ENCODE measurements at regions not wholly inside any gene's neighbourhood (a gene's known extent, or its start where the extent isn't known, plus 50 kb on each side); places are given as distances from the start of the nearest gene placed in this dataset.

- Histone ChIP-seq H3K27me3 (no peaks in the 10 kb centered on the region), H3K4me1 (ENCODE audit: control insufficient read depth in 1 of 2, insufficient read depth in 1 of 2, low read depth in 1 of 2, low read length in 1 of 2) (no peaks in the 10 kb centered on the region), H3K4me3 (ENCODE audit: low read depth in 1 of 2, low read length in 1 of 2) (no peak overlapping the region), H3K27ac (no peak overlapping the region), H3K36me3 (no peaks in the 10 kb centered on the region), H3K9me3 (no peaks in the 10 kb centered on the region)
- TF ChIP-seq, protein P1, sequence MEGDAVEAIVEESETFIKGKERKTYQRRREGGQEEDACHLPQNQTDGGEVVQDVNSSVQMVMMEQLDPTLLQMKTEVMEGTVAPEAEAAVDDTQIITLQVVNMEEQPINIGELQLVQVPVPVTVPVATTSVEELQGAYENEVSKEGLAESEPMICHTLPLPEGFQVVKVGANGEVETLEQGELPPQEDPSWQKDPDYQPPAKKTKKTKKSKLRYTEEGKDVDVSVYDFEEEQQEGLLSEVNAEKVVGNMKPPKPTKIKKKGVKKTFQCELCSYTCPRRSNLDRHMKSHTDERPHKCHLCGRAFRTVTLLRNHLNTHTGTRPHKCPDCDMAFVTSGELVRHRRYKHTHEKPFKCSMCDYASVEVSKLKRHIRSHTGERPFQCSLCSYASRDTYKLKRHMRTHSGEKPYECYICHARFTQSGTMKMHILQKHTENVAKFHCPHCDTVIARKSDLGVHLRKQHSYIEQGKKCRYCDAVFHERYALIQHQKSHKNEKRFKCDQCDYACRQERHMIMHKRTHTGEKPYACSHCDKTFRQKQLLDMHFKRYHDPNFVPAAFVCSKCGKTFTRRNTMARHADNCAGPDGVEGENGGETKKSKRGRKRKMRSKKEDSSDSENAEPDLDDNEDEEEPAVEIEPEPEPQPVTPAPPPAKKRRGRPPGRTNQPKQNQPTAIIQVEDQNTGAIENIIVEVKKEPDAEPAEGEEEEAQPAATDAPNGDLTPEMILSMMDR (IDR thresholded peaks at IDR 0.05), result no peak
These were observed 448.2 kb downstream of the GADD45G start for GRCh38 chr9:90053027-90053426.

GRCh38 chr9:90054810-90055209 lies 450.0 kb downstream of the GADD45G start:
- Histone ChIP-seq H3K27ac (no peak overlapping the region), H3K27me3 (no peaks in the 10 kb centered on the region), H3K4me3 (ENCODE audit: low read depth in 1 of 2, low read length in 1 of 2) (no peak overlapping the region), H3K4me1 (ENCODE audit: control insufficient read depth in 1 of 2, insufficient read depth in 1 of 2, low read depth in 1 of 2, low read length in 1 of 2) (no peaks in the 10 kb centered on the region), H3K9me3 (no peaks in the 10 kb centered on the region), H3K36me3 (no peaks in the 10 kb centered on the region)
- TF ChIP-seq, protein P1 (IDR thresholded peaks at IDR 0.05), result no peak

- TF ChIP-seq, protein P1 (IDR thresholded peaks at IDR 0.05), result no peak
- Histone ChIP-seq H3K27ac (no peak overlapping the region), H3K36me3 (no peaks in the 10 kb centered on the region), H3K4me1 (ENCODE audit: control insufficient read depth in 1 of 2, insufficient read depth in 1 of 2, low read depth in 1 of 2, low read length in 1 of 2) (no peaks in the 10 kb centered on the region), H3K27me3 (no peaks in the 10 kb centered on the region), H3K4me3 (ENCODE audit: low read depth in 1 of 2, low read length in 1 of 2) (no peak overlapping the region), H3K9me3 (no peaks in the 10 kb centered on the region)
These were observed 450.4 kb downstream of the GADD45G start for GRCh38 chr9:90055226-90055625.

GRCh38 chr9:90057361-90057760 lies 452.5 kb downstream of the GADD45G start:
- Histone ChIP-seq H3K27ac (no peak overlapping the region), H3K27me3 (no peaks in the 10 kb centered on the region), H3K36me3 (no peaks in the 10 kb centered on the region), H3K9me3 (no peaks in the 10 kb centered on the region), H3K4me1 (ENCODE audit: control insufficient read depth in 1 of 2, insufficient read depth in 1 of 2, low read depth in 1 of 2, low read length in 1 of 2) (no peaks in the 10 kb centered on the region), H3K4me3 (ENCODE audit: low read depth in 1 of 2, low read length in 1 of 2) (no peak overlapping the region)
- TF ChIP-seq, protein P1 (IDR thresholded peaks at IDR 0.05), result no peak

- H3K4me1 ChIP-seq (ENCODE audit: control insufficient read depth in 1 of 2, insufficient read depth in 1 of 2, low read depth in 1 of 2, low read length in 1 of 2), result no peaks in the 10 kb centered on the region
- H3K9me3 ChIP-seq, result no peaks in the 10 kb centered on the region
- H3K27ac ChIP-seq, result no peak overlapping the region
- no peaks in the 10 kb centered on the region for H3K27me3 ChIP-seq
- no peaks in the 10 kb centered on the region for H3K36me3 ChIP-seq
- no peak overlapping the region for H3K4me3 ChIP-seq (ENCODE audit: low read depth in 1 of 2, low read length in 1 of 2)
- TF ChIP-seq, protein P1 (IDR thresholded peaks at IDR 0.05), result no peak
These were observed 453.5 kb downstream of the GADD45G start for GRCh38 chr9:90058182-90058763.

DNA sequence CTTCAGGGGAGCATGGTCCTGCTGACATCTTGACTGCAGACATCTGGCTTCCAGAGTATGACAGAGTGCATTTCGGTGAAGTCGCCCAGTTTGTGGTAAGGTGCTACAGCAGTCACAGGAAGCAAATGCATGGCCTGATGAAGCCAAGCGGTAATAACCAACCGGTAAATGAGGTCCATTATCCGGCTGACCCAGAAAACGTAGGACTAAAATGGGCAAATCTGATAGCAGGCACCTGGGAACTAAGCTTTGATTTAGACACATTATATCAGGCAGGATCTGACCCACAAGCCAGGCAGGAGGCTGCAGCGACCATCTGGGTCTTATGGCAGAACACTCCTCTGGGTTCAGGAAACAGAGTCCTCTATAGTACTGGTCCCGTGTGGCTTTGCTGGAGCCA lies 454.6 kb downstream of the GADD45G start:
- no peaks in the 10 kb centered on the region for H3K27me3 ChIP-seq
- no peaks in the 10 kb centered on the region for H3K36me3 ChIP-seq
- H3K4me3 ChIP-seq (ENCODE audit: low read depth in 1 of 2, low read length in 1 of 2), result no peak overlapping the region
- no peaks in the 10 kb centered on the region for H3K4me1 ChIP-seq (ENCODE audit: control insufficient read depth in 1 of 2, insufficient read depth in 1 of 2, low read depth in 1 of 2, low read length in 1 of 2)
- TF ChIP-seq, protein P1 (IDR thresholded peaks at IDR 0.05), result no peak
- no peak overlapping the region for H3K27ac ChIP-seq
- no peaks in the 10 kb centered on the region for H3K9me3 ChIP-seq

Data from neutrophil (primary cell).